ENCODE measurements at regions not wholly inside any gene's neighbourhood (a gene's known extent, or its start where the extent isn't known, plus 50 kb on each side); places are given as distances from the start of the nearest gene placed in this dataset.
"Not testable (repeated sequence)": the region's sequence is repeated elsewhere in the genome, so short reads cannot be mapped to it uniquely, and the experiment has no call there.

DNA sequence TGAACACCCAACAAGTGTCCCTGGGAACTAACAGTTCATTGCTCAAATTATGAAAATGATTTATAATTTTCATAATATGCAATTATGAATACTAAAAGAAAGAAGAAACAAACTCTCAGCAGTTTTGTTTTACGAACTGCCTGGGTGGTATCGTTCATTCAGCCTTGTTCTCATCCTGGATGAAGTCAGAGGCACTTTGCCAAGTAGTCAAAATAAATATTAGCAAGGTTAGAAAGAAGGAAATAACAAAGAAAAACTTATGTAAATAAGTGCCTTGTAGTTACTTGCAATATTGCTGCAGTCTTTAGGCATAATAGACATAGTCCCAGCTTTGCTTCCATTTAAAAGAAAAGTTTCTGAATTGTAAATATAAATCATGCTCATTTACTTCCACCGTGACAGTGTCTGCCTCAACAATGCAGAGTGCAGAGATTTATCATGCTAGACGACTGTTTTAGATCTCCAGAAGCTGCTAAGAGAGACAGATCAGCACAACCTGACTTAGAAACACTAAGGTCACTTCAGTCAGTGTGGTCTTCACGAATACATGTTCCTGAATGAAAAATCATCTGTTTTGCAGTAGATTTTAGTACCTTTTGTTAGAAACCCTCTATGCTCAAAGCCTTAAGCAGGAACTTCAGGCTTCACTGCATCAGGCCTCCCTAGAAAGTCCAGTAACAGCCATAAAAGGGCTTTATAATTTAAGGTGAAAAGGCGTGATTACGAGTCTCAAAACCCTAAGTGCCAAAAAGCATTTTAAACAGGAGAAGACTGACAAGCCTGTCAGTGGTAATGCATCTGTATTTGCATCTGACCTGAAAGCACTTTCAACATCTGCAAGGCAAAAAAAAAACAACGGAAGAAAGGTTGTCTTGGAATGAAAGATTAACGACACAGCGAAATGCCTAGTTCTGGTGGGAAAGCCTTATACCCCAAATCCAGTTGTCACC is 92.1 kb downstream of the TMEM167A start:
- WGBS, 3 donors, result 41 to 50% (median 48%) methylated on average over 10 of the region's 10 CpGs

DNA sequence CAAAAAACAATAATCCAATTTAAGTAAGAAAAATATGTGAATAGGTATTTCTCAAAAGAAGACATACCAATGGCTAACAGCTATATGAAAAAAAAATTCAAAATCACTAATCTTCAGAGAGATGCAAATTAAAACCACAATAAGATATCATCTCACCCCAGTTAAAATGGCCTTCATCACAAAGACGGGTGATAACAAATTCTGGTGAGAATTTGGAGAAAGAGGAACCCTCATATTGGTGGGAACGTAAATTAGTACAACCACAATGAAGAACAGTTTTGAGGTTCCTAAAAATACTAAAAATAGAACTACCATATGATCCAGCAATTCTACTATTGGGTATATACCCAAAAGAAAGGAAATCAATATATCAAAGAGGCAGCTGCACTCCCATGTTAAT is 94.3 kb downstream of the TMEM167A start:
- Histone ChIP-seq H3K27ac (no peak overlapping the region), H3K36me3 (ENCODE audit: insufficient read depth in 1 of 2, low read depth in 1 of 2) (no peaks in the 10 kb centered on the region), H3K27me3 (ENCODE audit: insufficient read depth in 3 of 3, low read length in 2 of 3) (no peaks in the 10 kb centered on the region), H3K4me3 (no peak overlapping the region), H3K4me1 (no peaks in the 10 kb centered on the region), H3K9me3 (no peaks in the 10 kb centered on the region)
- TF ChIP-seq, protein P1, sequence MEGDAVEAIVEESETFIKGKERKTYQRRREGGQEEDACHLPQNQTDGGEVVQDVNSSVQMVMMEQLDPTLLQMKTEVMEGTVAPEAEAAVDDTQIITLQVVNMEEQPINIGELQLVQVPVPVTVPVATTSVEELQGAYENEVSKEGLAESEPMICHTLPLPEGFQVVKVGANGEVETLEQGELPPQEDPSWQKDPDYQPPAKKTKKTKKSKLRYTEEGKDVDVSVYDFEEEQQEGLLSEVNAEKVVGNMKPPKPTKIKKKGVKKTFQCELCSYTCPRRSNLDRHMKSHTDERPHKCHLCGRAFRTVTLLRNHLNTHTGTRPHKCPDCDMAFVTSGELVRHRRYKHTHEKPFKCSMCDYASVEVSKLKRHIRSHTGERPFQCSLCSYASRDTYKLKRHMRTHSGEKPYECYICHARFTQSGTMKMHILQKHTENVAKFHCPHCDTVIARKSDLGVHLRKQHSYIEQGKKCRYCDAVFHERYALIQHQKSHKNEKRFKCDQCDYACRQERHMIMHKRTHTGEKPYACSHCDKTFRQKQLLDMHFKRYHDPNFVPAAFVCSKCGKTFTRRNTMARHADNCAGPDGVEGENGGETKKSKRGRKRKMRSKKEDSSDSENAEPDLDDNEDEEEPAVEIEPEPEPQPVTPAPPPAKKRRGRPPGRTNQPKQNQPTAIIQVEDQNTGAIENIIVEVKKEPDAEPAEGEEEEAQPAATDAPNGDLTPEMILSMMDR (IDR thresholded peaks at IDR 0.05), result no peak
- WGBS, 3 donors, result 92 to 94% (median 92%) methylated on average over 2 of the region's 2 CpGs
- intact Hi-C loops (cut with DNase I), result no loop called here
- no peak for ATAC-seq
- DNase-seq, result no peak

More for the DNA sequence above, 92.1 kb downstream of the TMEM167A start:
- no peaks in the 10 kb centered on the region for H3K4me1 ChIP-seq
- H3K36me3 ChIP-seq (ENCODE audit: insufficient read depth in 1 of 2, low read depth in 1 of 2), result no peaks in the 10 kb centered on the region
- DNase-seq (no peak), ATAC-seq (no peak)
- intact Hi-C loops (cut with DNase I), result no loop called here
- H3K27ac ChIP-seq, result no peak overlapping the region
- H3K9me3 ChIP-seq, result no peaks in the 10 kb centered on the region
- H3K27me3 ChIP-seq (ENCODE audit: insufficient read depth in 3 of 3, low read length in 2 of 3), result no peaks in the 10 kb centered on the region
- no peak overlapping the region for H3K4me3 ChIP-seq
- TF ChIP-seq, protein P1 (IDR thresholded peaks at IDR 0.05), result no peak

DNA sequence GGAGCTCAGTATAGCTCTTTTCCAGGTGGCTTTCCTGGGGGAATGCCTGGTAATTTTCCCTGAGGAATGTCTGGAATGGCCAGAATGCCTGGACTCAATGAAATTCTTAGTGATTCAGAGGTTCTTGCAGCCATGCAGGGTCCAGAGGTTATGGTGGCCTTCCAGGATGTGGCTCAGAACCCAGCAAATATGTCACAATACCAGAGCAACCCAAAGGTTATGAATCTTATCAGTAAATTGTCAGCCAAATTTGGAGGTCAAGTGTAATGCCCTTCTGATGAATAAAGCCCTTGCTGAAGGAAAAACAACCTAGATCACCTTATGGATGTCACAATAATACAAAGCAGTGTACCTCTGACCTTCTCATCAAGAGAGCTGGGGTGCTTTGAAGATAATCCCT is 100.3 kb downstream of the TMEM167A start:
- H3K36me3 ChIP-seq (ENCODE audit: insufficient read depth in 1 of 2, low read depth in 1 of 2); DNase-seq; H3K27ac ChIP-seq; H3K9me3 ChIP-seq; ATAC-seq; H3K27me3 ChIP-seq (ENCODE audit: insufficient read depth in 3 of 3, low read length in 2 of 3); H3K4me3 ChIP-seq; H3K4me1 ChIP-seq; intact Hi-C loops (cut with DNase I): not testable (repeated sequence)

DNA sequence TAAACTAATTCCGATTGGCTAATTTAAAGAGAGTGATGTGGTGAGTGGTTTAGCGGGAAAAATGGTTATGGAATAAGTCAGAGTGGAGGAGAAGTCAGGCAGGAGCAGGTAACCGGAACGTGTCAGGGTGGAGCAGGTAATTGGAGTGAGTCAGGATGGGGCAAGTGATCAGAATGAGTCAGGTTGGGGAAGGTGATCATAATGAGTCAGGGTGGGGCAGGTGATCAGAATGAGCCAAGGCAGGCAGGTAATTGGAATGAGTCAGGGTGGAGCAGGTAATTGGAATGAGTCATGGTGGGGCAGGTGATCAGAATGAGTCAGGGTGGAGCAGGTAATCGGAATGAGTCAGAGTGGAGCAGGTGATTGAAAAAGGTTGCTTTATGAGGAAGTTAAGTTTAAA is 101.4 kb downstream of the TMEM167A start:
- Histone ChIP-seq H3K9me3 (no peaks in the 10 kb centered on the region), H3K36me3 (ENCODE audit: insufficient read depth in 1 of 2, low read depth in 1 of 2) (no peaks in the 10 kb centered on the region), H3K4me3 (no peak overlapping the region), H3K27me3 (ENCODE audit: insufficient read depth in 3 of 3, low read length in 2 of 3) (no peaks in the 10 kb centered on the region), H3K4me1 (no peaks in the 10 kb centered on the region), H3K27ac (no peak overlapping the region)
- TF ChIP-seq, protein P1 (IDR thresholded peaks at IDR 0.05), result no peak
- whole genome bisulfite sequencing, 3 donors, result 93 to 95% (median 94%) methylated on average over 5 of the region's 5 CpGs
- no peak for DNase-seq
- no peak for ATAC-seq
- intact Hi-C loops (cut with DNase I), result no loop called here

DNA sequence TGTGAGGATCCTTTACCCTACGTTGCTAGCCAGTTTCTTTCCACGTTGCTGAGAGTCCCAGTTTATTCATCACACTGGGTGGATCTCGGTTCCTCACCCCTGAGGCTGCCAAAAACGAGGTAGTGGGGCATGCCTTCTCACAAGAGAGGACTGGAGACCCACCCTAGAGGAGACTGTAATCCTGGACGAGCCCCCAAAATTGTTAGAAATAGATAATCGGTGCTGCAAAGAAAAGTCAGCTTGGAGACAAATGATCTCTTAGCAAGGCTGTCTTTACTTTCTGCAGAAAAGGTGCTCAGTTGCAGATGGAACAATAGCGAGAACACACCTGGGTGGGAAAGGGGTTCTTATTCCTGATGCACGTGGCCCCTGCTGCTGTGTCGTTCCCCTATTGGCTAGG is 101.8 kb downstream of the TMEM167A start:
- intact Hi-C loops (cut with DNase I), result no loop called here

DNA sequence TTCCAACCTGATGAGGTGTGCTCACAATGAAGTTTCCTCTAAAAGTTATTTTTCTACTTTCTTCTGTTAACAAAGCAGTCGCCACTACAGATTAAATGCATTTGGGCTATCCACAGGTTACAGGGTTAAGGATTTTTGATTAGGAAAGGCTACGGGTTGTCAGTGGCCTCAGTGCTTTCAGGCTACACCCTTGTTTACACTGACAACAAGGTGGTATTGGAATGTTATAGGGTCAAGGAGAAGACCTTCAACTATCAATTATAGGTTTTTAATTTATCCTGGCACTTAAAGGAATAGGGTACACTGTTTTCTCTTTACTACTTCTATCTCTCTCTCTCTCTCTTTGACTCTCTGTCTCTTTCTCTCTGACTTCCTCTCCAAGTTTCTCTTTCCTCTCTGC is 102.8 kb downstream of the TMEM167A start:
- DNase-seq; H3K36me3 ChIP-seq (ENCODE audit: insufficient read depth in 1 of 2, low read depth in 1 of 2); H3K27me3 ChIP-seq (ENCODE audit: insufficient read depth in 3 of 3, low read length in 2 of 3); H3K4me1 ChIP-seq; H3K9me3 ChIP-seq; ATAC-seq; H3K4me3 ChIP-seq; H3K27ac ChIP-seq; intact Hi-C loops (cut with DNase I): not testable (repeated sequence)
- WGBS, 3 donors, result 94 to 96% (median 95%) methylated on average over 2 of the region's 2 CpGs

More for the DNA sequence above, 101.8 kb downstream of the TMEM167A start:
- no peaks in the 10 kb centered on the region for H3K4me1 ChIP-seq
- no peaks in the 10 kb centered on the region for H3K9me3 ChIP-seq
- H3K27me3 ChIP-seq (ENCODE audit: insufficient read depth in 3 of 3, low read length in 2 of 3), result no peaks in the 10 kb centered on the region
- 81 to 87% (median 82%) methylated on average over 9 of the region's 9 CpGs for WGBS, 3 donors
- H3K4me3 ChIP-seq, result no peak overlapping the region
- no peak for ATAC-seq
- no peaks in the 10 kb centered on the region for H3K36me3 ChIP-seq (ENCODE audit: insufficient read depth in 1 of 2, low read depth in 1 of 2)
- no peak for DNase-seq
- TF ChIP-seq, protein P1 (IDR thresholded peaks at IDR 0.05), result no peak
- no peak overlapping the region for H3K27ac ChIP-seq

Data from psoas muscle (tissue), 7 donors.